RWPE1 (cell line): ENCODE measurements at regions not wholly inside any gene's neighbourhood (a gene's known extent, or its start where the extent isn't known, plus 50 kb on each side); places are given as distances from the start of the nearest gene placed in this dataset.

ENCODE experiments used
- CTCF ChIA-PET: fragments of 350-600 bp; sonication (Branson Sonifier 250); formaldehyde crosslinking; extraction: SDS; loops from one replicate; lab custom pipeline; 2021; lab: Yijun Ruan, JAX
- POLR2A ChIA-PET: fragments of 400-600 bp; formaldehyde crosslinking; extraction: SDS; loops from one replicate; lab custom pipeline; 2020; ENCODE audit warnings: antibody characterized with exemption; ENCODE audit not compliant: low non-redundant PET; lab: Yijun Ruan, JAX
- DNase-seq: peaks from one replicate; pipeline ENCODE4 v3.0.0; 2012; ENCODE audit warnings: low spot score
- H3K27ac ChIP-seq: fragments of 450-650 bp; 2 replicates; pipeline ENCODE4 v1.5.1; 2017
- TF ChIP-seq, protein P1 (sequence below): fragments of 450-650 bp; conservative IDR thresholded peaks from 2 replicates; pipeline ENCODE4 v1.5.1; 2017; ENCODE audit warnings: low read depth, mild to moderate bottlenecking

DNA sequence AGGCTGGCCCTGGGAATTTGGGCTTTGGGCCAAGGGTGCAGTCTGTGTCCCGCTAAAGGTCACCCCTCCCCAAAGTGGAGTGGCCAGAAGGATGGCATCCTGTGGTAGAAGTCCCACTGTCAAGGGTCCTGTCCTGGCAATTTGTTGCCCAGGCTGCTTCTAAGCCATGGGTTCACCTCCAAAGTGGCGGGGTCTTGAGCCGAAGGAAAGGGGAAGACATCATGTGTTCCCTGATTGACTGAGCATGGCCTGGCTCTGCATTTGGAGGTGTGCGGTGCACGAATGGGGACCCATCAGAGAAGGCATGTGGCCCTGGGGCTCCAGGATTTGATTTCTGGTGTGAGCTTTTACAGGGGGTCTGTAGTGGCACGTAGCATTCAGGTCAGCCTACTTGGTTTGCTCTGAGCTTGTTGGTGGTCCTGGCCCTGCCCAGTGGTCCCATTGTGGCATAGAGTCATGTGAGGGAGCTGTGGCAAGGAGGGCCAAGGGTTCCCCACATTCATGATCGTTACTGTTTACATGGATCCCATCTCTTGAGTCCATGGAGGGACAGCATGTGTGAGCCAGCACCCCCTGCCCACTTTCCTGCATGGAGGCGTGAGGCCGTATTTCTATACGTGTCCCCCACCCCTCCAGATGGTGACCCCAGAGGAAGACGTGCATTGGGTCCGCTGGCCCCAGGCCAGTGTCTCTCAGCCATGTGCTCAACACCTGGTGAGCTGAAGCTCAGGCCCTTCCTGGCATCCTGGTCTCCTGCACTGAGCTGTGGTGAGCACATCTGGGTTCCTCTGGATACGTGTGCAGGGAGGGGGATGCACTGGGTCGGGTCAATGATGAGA lies 225.1 kb downstream of the SNRPN start:
- POLR2A ChIA-PET, result no interaction called here
- TF ChIP-seq, protein P1, sequence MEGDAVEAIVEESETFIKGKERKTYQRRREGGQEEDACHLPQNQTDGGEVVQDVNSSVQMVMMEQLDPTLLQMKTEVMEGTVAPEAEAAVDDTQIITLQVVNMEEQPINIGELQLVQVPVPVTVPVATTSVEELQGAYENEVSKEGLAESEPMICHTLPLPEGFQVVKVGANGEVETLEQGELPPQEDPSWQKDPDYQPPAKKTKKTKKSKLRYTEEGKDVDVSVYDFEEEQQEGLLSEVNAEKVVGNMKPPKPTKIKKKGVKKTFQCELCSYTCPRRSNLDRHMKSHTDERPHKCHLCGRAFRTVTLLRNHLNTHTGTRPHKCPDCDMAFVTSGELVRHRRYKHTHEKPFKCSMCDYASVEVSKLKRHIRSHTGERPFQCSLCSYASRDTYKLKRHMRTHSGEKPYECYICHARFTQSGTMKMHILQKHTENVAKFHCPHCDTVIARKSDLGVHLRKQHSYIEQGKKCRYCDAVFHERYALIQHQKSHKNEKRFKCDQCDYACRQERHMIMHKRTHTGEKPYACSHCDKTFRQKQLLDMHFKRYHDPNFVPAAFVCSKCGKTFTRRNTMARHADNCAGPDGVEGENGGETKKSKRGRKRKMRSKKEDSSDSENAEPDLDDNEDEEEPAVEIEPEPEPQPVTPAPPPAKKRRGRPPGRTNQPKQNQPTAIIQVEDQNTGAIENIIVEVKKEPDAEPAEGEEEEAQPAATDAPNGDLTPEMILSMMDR, result no peak

DNA sequence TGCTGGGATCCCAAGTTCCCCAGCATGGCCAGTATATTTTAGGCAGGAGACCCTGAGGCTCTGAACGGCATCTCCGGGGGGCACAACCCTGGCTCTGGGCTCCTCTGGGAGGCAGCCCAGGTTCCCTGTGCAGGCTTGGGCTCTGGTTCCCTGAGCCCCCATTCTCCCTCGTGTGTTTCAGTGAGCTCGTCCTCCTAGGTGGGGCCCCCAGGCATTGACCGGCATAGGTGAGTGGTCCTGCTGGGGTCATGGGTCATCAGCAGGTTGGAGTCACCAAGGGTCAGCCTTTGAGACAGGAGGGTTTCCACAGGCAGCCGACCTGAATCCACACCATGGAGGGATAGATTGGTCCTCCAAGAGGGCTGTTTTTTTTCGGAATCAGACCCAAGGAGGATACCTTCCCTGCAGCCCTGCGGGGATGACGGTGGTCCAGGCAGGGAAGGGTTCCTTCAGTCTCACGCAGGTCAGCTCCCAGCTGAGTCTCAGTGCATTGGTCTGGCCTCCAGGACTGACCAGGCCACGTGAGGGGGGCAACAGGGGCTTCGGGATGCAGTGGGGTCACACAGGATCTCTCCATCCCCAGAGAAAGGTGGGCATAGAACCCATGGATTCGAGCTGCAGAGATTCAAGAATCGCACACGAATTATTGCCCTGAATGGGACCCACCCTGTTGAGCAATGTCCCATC lies 226.0 kb downstream of the SNRPN start:
- POLR2A ChIA-PET, result no interaction called here
- no peak for DNase-seq
- TF ChIP-seq, protein P1, result no peak
- no peak overlapping the region for H3K27ac ChIP-seq
- CTCF ChIA-PET, result no interaction called here

More for the DNA sequence above, 225.1 kb downstream of the SNRPN start:
- CTCF ChIA-PET, result interaction anchor here (0.6 kb wide), 1 partner anchor 10 kb away, joined by 3 read pairs; no protein-coding TSS in a partner anchor
- H3K27ac ChIP-seq, result no peak overlapping the region
- DNase-seq, result no peak

DNA sequence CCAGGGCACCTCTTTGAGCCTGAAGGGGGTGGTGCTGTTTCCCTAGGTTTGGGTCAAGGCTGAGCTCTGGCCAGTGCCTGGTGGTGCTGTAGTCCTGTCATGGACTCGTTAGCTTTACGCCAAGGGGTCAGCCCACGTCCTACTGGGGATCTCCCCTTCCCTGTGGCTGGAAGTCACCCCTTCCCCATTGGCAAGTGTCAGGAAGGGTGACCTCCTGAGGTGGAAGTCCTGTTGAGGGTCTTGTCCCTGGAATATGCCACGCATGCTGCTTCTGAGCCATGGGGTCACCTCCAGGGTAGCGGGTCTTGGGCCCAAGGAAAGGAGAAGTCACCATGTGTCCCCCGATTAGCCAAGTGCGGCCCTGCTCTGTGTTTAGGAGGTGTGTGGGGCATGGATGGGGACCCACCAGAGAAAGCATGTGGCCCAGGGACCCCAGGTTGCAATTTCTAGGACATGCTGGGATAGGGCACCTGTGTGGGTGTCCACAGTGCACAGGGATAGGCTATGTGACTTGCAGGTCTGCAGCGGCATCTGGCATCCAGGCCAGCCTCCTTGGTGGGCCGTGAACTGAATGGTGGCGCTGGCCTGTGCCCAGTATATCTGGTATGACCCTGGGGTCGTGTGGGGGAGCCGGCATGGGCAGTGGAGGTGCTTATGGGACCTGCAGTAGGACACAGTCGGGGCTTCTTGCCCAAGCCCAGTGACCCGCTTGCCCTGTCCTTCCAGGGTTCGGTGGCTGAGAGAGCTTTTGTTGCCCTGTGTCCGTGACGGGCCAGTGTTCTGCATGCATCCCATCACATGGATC lies 226.7 kb downstream of the SNRPN start:
- TF ChIP-seq, protein P1, result no peak
- ChIA-PET POLR2A (no interaction called here), CTCF (no interaction called here)
- no peak overlapping the region for H3K27ac ChIP-seq
- DNase-seq, result no peak

DNA sequence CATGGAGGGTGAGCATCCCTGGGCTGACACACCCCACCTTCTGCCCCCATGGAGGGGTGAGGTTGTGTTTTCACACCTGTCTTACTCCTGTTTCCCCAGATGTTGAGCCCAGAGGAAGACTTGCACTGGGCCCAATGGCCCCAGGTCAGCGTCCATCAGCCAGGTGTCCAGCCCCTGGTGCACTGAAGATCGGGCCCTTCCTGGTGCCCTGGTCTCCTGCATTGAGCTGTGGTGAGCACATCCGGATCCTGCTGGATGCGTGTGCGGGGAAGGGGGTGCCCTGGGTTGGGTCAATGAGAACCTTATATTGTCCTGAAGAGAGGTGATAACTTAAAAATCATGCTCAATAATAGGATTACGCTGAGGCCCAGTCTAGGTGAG lies 227.3 kb downstream of the SNRPN start:
- no peak for DNase-seq
- TF ChIP-seq, protein P1, result no peak
- POLR2A ChIA-PET, result no interaction called here
- CTCF ChIA-PET, result no interaction called here
- no peak overlapping the region for H3K27ac ChIP-seq

DNA sequence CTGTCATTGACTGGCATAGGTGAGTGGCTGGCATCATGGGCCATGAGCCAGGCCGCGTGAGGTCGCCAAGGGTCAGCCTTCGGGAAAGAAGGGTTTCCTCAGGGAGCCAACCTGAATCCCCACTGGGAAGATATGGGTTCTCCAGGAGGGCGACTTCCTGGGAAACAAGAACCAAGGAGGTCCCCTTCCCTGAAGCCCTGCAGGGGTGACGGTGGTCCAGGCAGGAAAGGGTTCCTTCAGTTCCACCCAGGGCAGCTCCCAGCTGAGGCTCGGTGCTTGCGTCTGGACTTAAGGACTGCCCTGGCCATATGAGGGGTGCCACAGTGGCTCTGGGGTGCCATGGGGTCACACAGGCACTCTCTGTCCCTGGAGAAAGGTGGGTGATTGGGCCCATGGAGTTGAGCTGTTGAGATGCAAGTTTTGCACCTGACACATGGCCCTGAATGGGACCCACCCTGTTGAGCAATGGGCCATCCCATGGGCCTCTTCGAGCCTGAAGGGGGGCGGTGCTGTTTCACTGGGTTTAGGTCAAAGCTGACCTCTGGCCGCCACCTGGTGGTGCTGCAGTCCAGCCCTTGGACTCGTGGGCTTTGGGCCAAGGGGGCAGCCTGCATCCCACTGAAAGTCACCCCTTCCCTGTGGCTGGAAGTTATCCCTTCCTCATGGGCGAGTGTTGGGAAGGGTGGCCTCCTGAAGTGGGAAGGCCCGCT lies 228.1 kb downstream of the SNRPN start:
- TF ChIP-seq, protein P1, result no peak
- DNase-seq, result no peak
- POLR2A ChIA-PET, result no interaction called here
- H3K27ac ChIP-seq, result no peak overlapping the region
- CTCF ChIA-PET, result interaction anchor here (0.6 kb wide), 1 partner anchor 562 kb away, joined by 3 read pairs; no protein-coding TSS in a partner anchor
